GM10266 (cell line): ENCODE measurements at regions not wholly inside any gene's neighbourhood (a gene's known extent, or its start where the extent isn't known, plus 50 kb on each side); places are given as distances from the start of the nearest gene placed in this dataset.
A peak's percentile ranks its signal among the peaks of the same experiment; 100 is the strongest.

ENCODE experiments used
- DNase-seq: peaks from one replicate; pipeline ENCODE4 v3.0.0; 2012; ENCODE audit errors: extremely low spot score
- CTCF ChIP-seq: IDR thresholded peaks from 2 replicates; pipeline ENCODE4 v1.5.1; 2012; ENCODE audit warnings: mild to moderate bottlenecking, low read depth; ENCODE audit not compliant: control insufficient read depth, insufficient read depth; ENCODE audit errors: missing control alignments

DNA sequence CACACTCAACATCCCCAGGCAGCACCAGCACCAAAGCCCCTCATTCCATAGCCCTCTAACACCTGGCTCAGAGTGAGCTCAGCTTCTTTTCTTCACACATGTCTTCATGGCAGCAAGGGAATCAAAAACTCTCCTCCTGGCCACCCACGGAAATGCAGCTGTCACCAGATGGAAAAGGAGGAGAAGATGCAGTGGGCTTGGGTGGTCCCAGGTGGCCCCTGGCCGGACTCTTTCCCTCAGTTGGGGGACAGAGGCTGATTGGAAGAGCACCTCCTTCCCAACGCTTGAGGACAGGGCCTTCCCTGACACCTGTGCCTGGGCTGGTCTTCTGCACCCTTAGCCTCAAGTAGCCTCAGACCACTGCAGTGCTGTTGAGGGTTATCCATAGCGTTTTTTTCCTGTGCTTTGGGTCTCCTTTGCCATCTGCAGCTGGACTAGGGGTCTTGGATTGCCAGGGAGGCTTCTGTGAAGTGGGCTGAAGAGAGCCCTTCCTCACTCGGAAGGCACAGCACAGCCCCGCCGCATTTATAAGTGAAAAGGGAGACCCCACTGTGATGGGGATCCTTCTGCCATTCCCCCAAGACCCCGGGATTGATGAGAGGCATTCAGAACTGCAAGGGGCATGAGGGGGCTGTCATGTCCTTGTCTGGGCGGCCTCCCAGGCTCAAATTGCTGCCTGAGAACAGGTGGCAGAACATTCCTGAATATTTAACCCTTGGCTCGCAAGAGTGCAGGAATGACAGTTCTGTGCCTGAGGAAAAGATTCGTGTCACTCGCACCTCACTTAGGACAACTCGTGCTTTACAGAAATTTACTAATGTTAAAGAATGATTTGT, 200.0 kb downstream of the AUH start:
- TF ChIP-seq CTCF = no peak
- no peak for DNase-seq

DNA sequence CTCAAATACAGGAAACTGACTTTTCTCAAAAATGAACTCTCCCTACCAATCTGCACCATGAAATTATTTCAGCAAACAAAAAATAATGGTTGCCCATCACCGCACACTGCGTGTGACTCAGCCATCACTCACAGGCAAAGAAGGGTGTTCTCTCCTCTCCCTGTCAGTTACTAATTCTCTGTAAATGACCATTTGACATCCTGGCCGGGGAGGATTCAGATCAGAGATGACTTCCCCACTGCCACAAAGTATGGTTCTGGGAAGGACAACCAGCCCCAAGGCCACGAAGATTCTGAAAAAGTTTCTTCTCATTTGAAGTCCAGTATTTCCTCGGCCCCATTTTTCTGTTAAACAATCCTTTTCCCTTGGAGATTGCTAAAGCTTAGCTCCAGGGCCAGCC, 199.4 kb downstream of the AUH start:
- no peak for DNase-seq
- no peak for TF ChIP-seq CTCF

DNA sequence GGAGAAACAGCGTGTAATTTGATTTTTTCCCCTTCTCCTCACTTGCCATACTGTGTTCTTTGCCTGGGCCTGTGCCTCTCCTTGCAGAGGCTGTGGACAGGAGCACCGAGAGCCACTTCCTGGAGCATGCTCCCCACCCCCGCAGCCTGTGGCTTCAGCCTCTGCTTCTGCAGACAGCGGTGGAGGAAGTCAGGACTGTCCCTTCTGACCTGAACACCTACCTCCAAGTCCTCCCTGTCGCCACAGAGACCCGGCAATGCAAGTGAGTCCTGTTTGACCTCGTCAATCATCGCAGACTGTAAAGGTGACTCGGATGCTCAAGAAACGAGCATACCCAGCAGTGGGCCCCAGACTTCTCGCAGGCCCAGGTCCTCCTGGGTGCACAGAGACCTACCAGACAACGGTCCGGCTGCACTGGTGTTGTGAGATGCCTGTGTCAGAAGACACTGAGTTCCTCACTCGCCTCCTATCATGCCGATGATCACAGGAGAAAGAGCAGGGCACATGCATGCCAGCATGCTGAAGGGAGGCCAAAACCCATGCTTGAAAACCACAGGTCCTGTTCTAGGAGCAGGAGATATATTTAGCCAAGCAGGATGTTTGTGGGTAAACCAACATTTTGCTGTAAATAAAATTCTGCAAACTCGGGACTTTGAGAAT, 198.8 kb downstream of the AUH start:
- peak; percentile 61 for DNase-seq
- TF ChIP-seq CTCF = no peak

- TF ChIP-seq CTCF = no peak
- DNase-seq = no peak
These were observed 198.3 kb downstream of the AUH start for GRCh38 chr9:91163444-91163772.

DNA sequence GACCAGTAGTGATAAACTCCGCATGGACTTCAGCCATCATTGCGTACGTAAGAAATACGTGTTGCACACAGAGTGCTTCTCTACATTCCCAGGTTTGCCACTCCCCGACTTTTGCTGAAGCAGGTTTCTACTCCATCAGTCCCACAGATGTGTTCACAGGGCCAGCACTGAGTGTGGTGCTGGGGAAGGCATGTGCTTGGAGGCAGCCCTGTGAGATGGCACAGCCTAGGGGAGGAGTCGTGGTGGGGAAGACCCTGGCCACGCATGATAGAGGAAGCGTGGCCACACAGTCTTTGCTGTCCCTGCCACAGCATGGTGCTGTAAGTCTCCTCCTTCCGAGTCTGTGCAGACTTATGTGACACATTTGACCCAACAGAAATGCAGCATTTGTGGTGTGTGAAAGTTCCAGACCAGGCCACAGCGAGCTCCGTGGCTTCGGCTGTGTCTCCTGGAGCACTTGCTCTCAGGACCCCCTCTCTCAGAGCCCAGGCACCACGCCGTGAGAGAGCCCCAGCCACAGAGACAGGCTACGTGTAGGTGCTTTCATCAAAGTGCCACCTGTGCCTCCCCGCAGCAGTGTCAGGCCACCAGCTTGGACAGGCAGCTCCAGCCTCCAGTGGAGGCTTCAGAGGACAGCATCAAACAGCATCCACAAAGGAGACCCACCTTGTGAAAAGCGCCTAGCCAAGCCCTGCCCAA, 197.8 kb downstream of the AUH start:
- no peak for TF ChIP-seq CTCF
- DNase-seq = no peak
